ENCODE measurements at regions not wholly inside any gene's neighbourhood (a gene's known extent, or its start where the extent isn't known, plus 50 kb on each side); places are given as distances from the start of the nearest gene placed in this dataset.

GRCh38 chr16:26231647-26232046, 539.9 kb downstream of the HS3ST4 start:
- no peak for TF ChIP-seq CTCF (conservative IDR thresholded peaks at IDR 0.05; ENCODE audit: low read length)
- TF ChIP-seq EZH2phosphoT487 (IDR thresholded peaks at IDR 0.05; ENCODE audit: borderline replicate concordance, low read depth, low read length), result no peak
